Astrocyte (in vitro differentiated cells and primary cell): ENCODE measurements at regions not wholly inside any gene's neighbourhood (a gene's known extent, or its start where the extent isn't known, plus 50 kb on each side); places are given as distances from the start of the nearest gene placed in this dataset.

Source experiments
- DNase-seq: peaks from one replicate; pipeline ENCODE4 v3.0.0-alpha.2; 2010; ENCODE audit warnings: low read depth
- FAIRE-seq: peaks from 2 replicates; lab custom pipeline; 2011; peaks lifted over from hg19 to GRCh38; lab: Jason Lieb, UNC
- H2AFZ ChIP-seq: 2 replicates; pipeline ENCODE4 v1.6.0; 2012; ENCODE audit warnings: low read depth, low read length, inconsistent platforms
- H3K27ac ChIP-seq: 2 replicates; pipeline ENCODE4 v1.5.1; 2011; ENCODE audit warnings: low read depth, low read length, inconsistent platforms
- H3K27me3 ChIP-seq: 2 replicates; pipeline ENCODE4 v1.6.0; 2011; ENCODE audit warnings: low read length, inconsistent platforms; ENCODE audit not compliant: insufficient read depth
- H3K36me3 ChIP-seq: 2 replicates; pipeline ENCODE4 v1.5.1; 2011; ENCODE audit warnings: low read length, inconsistent platforms; ENCODE audit not compliant: insufficient read depth
- H3K4me1 ChIP-seq: 2 replicates; pipeline ENCODE4 v1.5.1; 2011; ENCODE audit warnings: low read length, inconsistent platforms; ENCODE audit not compliant: insufficient read depth
- H3K4me2 ChIP-seq: 2 replicates; pipeline ENCODE4 v1.6.0; 2012; ENCODE audit warnings: low read length, inconsistent platforms
- H3K4me3 ChIP-seq: 2 replicates; pipeline ENCODE4 v1.5.1; 2011; ENCODE audit warnings: low read depth, mild to moderate bottlenecking, low read length, inconsistent platforms; ENCODE audit not compliant: insufficient read depth
- H3K79me2 ChIP-seq: 2 replicates; pipeline ENCODE4 v1.6.0; 2012; ENCODE audit warnings: mild to moderate bottlenecking, low read length, inconsistent platforms; ENCODE audit not compliant: insufficient read depth
- H3K9ac ChIP-seq: 2 replicates; pipeline ENCODE4 v1.6.0; 2012; ENCODE audit warnings: mild to moderate bottlenecking, low read length, inconsistent platforms
- H3K9me3 ChIP-seq: 2 replicates; pipeline ENCODE4 v1.5.1; 2012; ENCODE audit warnings: low read depth, mild to moderate bottlenecking, low read length, inconsistent platforms; ENCODE audit not compliant: insufficient read depth
- H4K20me1 ChIP-seq: 2 replicates; pipeline ENCODE4 v1.6.0; 2012; ENCODE audit warnings: low read length, inconsistent platforms; ENCODE audit not compliant: insufficient read depth
- H3K27ac Mint-ChIP-seq: one replicate; pipeline ENCODE4 v1.8.0; 2021; ENCODE audit warnings: mild to moderate bottlenecking, mixed read lengths; ENCODE audit not compliant: unreplicated experiment
- H3K27me3 Mint-ChIP-seq: one replicate; pipeline ENCODE4 v1.8.0; 2021; ENCODE audit warnings: low read depth, mixed read lengths; ENCODE audit not compliant: unreplicated experiment
- H3K36me3 Mint-ChIP-seq: one replicate; pipeline ENCODE4 v1.8.0; 2021; ENCODE audit warnings: low read depth, mixed read lengths; ENCODE audit not compliant: unreplicated experiment
- H3K4me1 Mint-ChIP-seq: one replicate; pipeline ENCODE4 v1.8.0; 2021; ENCODE audit warnings: low read depth, mixed read lengths; ENCODE audit not compliant: unreplicated experiment
- H3K4me3 Mint-ChIP-seq: one replicate; pipeline ENCODE4 v1.8.0; 2021; ENCODE audit warnings: mild to moderate bottlenecking, moderate library complexity, mixed read lengths; ENCODE audit not compliant: unreplicated experiment
- H3K9me3 Mint-ChIP-seq: one replicate; pipeline ENCODE4 v1.8.0; 2021; ENCODE audit warnings: mild to moderate bottlenecking, mixed read lengths; ENCODE audit not compliant: unreplicated experiment
- CTCF ChIP-seq: IDR thresholded peaks from 2 replicates; pipeline ENCODE4 v1.5.1; 2011; ENCODE audit warnings: low read depth, mild to moderate bottlenecking, inconsistent platforms, low read length, moderate library complexity; ENCODE audit not compliant: insufficient read depth
- EZH2 ChIP-seq: IDR thresholded peaks from 2 replicates; pipeline ENCODE4 v1.6.1; 2012; ENCODE audit warnings: mild to moderate bottlenecking, low read length, inconsistent platforms; ENCODE audit not compliant: insufficient read depth

- Histone ChIP-seq H4K20me1 (no peaks in the 10 kb centered on the region), H2AFZ (no peak overlapping the region), H3K9ac (no peak overlapping the region), H3K4me1 (no peaks in the 10 kb centered on the region), H3K4me3 (no peak overlapping the region), H3K36me3 (no peaks in the 10 kb centered on the region), H3K4me2 (no peak overlapping the region), H3K79me2 (no peaks in the 10 kb centered on the region), H3K27me3 (no peaks in the 10 kb centered on the region), H3K27ac (no peak overlapping the region), H3K9me3 (no peaks in the 10 kb centered on the region)
- no peaks in the 10 kb centered on the region for H3K9me3 Mint-ChIP-seq
- H3K4me3 Mint-ChIP-seq, result no peak overlapping the region
- H3K4me1 Mint-ChIP-seq, result peaks cover 19% of the 10 kb centered on the region
- no peak for DNase-seq
- no peak overlapping the region for H3K27ac Mint-ChIP-seq
- H3K27me3 Mint-ChIP-seq, result no peaks in the 10 kb centered on the region
- FAIRE-seq, result no peak
- TF ChIP-seq EZH2 (no peak), CTCF (no peak)
- H3K36me3 Mint-ChIP-seq, result no peaks in the 10 kb centered on the region
Observed at GRCh38 chr18:66138642-66139041, 387.8 kb downstream of the CDH7 start.

GRCh38 chr18:66136039-66136438 is 385.2 kb downstream of the CDH7 start:
- no peak overlapping the region for H3K4me3 Mint-ChIP-seq
- H2AFZ ChIP-seq, result no peak overlapping the region
- DNase-seq, result peak; percentile 32
- no peaks in the 10 kb centered on the region for H3K36me3 Mint-ChIP-seq
- H3K9me3 Mint-ChIP-seq, result no peaks in the 10 kb centered on the region
- no peaks in the 10 kb centered on the region for H3K27me3 ChIP-seq
- H3K36me3 ChIP-seq, result no peaks in the 10 kb centered on the region
- H3K4me1 Mint-ChIP-seq, result peaks cover 19% of the 10 kb centered on the region
- H4K20me1 ChIP-seq, result no peaks in the 10 kb centered on the region
- no peak for FAIRE-seq
- no peaks in the 10 kb centered on the region for H3K79me2 ChIP-seq
- H3K27ac ChIP-seq, result no peak overlapping the region
- H3K27ac Mint-ChIP-seq, result peak overlapping the region; percentile 90
- H3K9me3 ChIP-seq, result no peaks in the 10 kb centered on the region
- TF ChIP-seq CTCF (no peak), EZH2 (no peak)
- H3K4me2 ChIP-seq, result no peak overlapping the region
- H3K9ac ChIP-seq, result no peak overlapping the region
- no peak overlapping the region for H3K4me3 ChIP-seq
- no peaks in the 10 kb centered on the region for H3K4me1 ChIP-seq
- H3K27me3 Mint-ChIP-seq, result no peaks in the 10 kb centered on the region

- H3K79me2 ChIP-seq, result no peaks in the 10 kb centered on the region
- H3K9me3 ChIP-seq, result no peaks in the 10 kb centered on the region
- no peak overlapping the region for H3K9ac ChIP-seq
- no peak overlapping the region for H3K4me2 ChIP-seq
- no peak overlapping the region for H3K27ac ChIP-seq
- H3K27me3 Mint-ChIP-seq, result no peaks in the 10 kb centered on the region
- TF ChIP-seq EZH2 (no peak), CTCF (no peak)
- no peak overlapping the region for H3K4me3 Mint-ChIP-seq
- H3K4me1 ChIP-seq, result no peaks in the 10 kb centered on the region
- FAIRE-seq (no peak), DNase-seq (no peak)
- H3K36me3 ChIP-seq, result no peaks in the 10 kb centered on the region
- H3K27me3 ChIP-seq, result no peaks in the 10 kb centered on the region
- no peaks in the 10 kb centered on the region for H4K20me1 ChIP-seq
- no peaks in the 10 kb centered on the region for H3K9me3 Mint-ChIP-seq
- H3K4me3 ChIP-seq, result no peak overlapping the region
- H3K4me1 Mint-ChIP-seq, result no peaks in the 10 kb centered on the region
- H3K36me3 Mint-ChIP-seq, result no peaks in the 10 kb centered on the region
- H3K27ac Mint-ChIP-seq, result no peak overlapping the region
- no peak overlapping the region for H2AFZ ChIP-seq
Observed at GRCh38 chr18:66129248-66129647, 378.4 kb downstream of the CDH7 start.
